NCI-H1930 (cell line): ENCODE measurements at regions not wholly inside any gene's neighbourhood (a gene's known extent, or its start where the extent isn't known, plus 50 kb on each side); places are given as distances from the start of the nearest gene placed in this dataset.

ENCODE experiments used
- DNase-seq, 2 experiments: peaks; one replicate each; lab custom pipeline; 2025; lab: John Stamatoyannopoulos, UW

- no peak for DNase-seq
Observed at GRCh38 chr17:13986855-13987254, 82.4 kb upstream of the COX10 start.

- no peak for DNase-seq
Observed at GRCh38 chr17:13989138-13989537, 80.2 kb upstream of the COX10 start.

DNA sequence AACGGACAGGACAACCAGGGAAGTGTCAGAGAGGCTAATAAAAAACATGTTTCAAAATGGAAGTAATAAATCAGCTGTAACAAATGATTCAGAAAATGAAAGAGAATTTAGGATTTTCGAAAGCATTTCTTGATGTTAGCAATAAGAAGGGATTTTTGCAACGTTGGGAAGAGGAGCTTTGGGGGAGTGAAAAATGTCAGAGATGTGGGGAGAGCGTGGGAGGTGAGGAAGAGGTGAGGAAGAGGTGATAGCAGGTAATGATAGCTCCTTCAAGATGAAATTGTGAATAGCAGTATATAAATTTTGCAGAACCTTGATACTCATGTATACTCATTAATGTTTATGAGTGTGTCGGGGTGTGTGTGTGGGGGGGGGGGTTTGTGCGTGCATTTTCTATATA, 76.2 kb upstream of the COX10 start:
- DNase-seq: no peak

DNA sequence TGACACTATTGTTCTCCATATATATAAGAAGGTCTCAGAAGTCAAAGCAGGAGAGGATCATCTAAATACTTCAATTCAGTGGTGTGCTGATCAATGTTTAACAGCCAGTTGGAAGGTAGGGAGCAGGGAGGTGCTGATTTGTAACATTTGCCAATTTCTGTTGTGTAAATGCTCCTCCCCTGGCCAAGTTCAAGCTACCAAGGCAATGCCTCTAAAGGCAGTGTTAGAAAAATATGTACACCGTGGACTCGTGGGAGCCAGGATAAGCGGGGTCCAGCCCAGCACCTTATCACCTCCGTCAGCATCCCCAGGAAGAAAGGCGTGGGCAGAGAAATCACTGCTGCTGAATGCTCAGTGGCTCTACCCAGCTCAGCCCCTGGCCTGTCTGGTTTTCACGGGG, 75.3 kb upstream of the COX10 start:
- no peak for DNase-seq

GRCh38 chr17:13995856-13996271, 73.4 kb upstream of the COX10 start:
- no peak for DNase-seq

- no peak for DNase-seq
Observed at GRCh38 chr17:13996276-13996675, 73.0 kb upstream of the COX10 start.

GRCh38 chr17:13996748-13997147, 72.6 kb upstream of the COX10 start:
- DNase-seq: no peak

DNA sequence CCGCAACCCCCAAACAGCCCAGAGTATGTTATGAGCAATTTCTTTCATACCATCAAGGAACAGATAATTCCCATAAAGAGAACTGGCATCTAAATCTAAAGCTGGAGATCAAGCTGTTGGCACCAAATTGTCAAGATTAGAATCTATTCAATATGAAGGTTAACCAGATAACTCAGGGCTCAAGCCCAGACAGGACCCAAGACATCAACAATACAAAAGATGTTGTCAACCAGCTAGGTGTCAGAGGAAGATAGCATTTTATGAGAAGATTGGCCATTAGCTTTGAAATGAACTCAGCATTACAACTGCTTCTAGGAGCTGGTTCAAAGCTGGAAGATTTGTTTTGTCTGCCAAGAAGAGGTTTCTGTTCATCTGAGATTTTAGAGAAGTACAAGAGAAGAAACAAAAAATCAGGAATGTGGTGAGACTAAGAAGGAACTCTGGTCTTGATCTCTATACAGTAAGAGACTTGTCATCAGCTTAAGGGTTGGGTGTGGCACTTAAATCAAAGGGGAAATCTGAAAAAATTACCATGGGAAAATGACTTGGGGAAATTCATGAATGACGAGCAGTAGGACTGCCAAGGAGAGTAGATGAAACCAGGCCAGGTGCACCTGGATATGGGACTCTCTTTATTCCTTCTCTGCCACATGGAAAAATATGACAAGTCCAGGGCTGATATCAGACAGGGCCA, 64.2 kb upstream of the COX10 start:
- DNase-seq: no peak

GRCh38 chr17:14006249-14006942, 62.9 kb upstream of the COX10 start:
- DNase-seq: no peak

GRCh38 chr17:14007951-14008350, 61.4 kb upstream of the COX10 start:
- DNase-seq: no peak

DNA sequence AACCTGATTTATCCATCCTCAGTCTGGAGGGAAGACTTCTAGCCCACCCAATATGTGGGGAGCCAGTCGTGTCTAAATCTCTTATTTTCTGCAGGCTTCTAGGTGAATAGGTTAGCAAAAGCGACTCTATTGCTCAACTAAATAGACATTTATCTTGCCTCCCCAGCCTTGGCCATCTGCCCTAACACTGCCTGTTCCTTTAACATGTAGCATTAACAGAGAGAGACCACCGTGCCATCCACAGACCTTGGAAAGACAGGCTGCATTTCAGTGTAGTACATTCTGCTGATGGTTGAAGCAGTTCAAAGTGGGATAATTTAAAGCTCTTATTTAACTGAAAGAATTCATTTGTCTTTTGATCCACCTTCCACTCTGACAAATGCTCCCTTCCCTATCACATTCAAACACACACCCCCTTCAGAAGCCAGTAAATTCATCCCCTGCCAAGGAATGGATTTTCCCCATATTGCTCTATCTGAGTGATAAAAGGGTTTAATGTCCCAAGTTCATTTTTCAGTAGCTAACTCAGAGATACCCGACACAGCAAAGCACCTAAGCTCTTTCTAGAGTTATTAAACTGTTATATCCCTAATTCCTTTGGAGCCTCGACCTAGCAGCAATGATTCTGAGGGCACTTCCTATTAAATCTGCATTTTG, 58.1 kb upstream of the COX10 start:
- DNase-seq: no peak

GRCh38 chr17:14011740-14012405, 57.4 kb upstream of the COX10 start:
- DNase-seq: no peak

DNA sequence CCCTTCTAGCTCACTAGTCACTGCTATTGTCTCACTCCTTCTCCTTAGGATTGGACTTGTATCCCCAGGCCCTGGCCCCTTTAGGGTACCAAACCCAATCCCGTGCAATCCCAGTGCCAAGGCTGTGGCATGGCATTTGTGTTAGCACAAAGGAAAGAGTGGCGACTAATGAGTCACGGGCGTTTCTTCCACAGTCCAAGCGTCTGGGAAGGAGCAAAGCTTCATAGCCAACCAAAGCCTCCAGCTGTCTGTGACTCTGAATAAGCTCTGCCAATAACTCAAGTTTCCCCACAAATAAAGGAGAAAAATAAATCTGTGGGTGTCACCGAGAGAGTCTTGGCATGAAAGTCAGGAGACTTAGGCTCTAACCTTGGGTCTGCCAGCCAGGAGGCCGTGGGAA, 54.6 kb upstream of the COX10 start:
- no peak for DNase-seq

GRCh38 chr17:14015271-14015670, 54.0 kb upstream of the COX10 start:
- DNase-seq: no peak

- no peak for DNase-seq
Observed at GRCh38 chr17:14016858-14017257, 52.4 kb upstream of the COX10 start.

DNA sequence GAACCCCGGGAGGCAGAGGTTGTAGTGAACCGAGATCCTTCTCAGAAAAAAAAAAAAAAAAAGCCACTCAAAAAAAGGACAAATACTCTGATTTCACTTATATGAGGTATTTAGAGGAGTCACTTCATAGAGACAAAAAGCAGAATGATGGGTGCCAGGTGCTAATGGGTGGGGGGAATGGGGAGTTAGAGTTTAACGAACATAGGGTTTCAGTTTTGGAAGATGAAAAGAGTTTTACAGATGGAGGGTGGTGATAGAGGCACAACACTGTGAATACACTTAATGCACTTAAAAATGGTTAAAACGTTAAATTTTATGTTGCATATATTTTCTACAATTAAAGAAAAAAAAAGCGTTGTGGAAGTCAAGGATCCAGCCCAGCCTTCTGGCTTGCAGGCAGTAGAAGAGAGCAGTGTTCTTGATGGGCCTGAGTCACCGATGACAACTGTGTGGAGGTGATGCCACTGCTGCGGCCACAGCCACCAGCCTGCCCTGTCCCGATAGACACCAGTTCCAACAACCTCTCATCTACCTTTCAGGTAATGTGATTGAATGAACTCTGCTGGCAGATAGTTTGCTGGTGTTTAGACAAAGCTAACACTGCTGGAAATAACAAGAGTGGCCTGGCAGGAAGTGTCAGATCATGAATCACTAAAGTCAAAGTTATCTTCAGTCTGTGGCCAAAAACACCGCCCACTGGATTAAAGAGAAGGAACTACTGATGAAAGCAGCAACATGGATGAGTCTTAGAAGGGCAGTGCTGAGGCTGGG, 49.9 kb upstream of the COX10 start:
- DNase-seq: no peak
